Nucleus accumbens (tissue), 56 donors: ENCODE measurements at regions not wholly inside any gene's neighbourhood (a gene's known extent, or its start where the extent isn't known, plus 50 kb on each side); places are given as distances from the start of the nearest gene placed in this dataset.
A peak's percentile ranks its signal among the peaks of the same experiment; 100 is the strongest.

Experiments used
- DNase-seq, 56 donors: peaks; one replicate each; lab custom pipeline; 2025; lab: John Stamatoyannopoulos, UW

GRCh38 chr2:167900435-167901114 is 346.8 kb downstream of the STK39 start:
- no peak for DNase-seq

- DNase-seq: no peak
Measured at GRCh38 chr2:167898340-167898739, 349.1 kb downstream of the STK39 start.

GRCh38 chr2:167891841-167892240 is 355.6 kb downstream of the STK39 start:
- peak in 1 of 56 donors; percentile 1 for DNase-seq

GRCh38 chr2:167890739-167891138 is 356.7 kb downstream of the STK39 start:
- no peak for DNase-seq

- DNase-seq: no peak
Measured at GRCh38 chr2:167880415-167880814, 367.0 kb downstream of the STK39 start.

GRCh38 chr2:167875529-167875928 is 371.9 kb downstream of the STK39 start:
- DNase-seq: no peak

GRCh38 chr2:167874812-167875211 is 372.6 kb downstream of the STK39 start:
- DNase-seq: no peak

- no peak for DNase-seq
Measured at GRCh38 chr2:167871286-167871685, 376.1 kb downstream of the STK39 start.

GRCh38 chr2:167869200-167869599 is 378.2 kb downstream of the STK39 start:
- no peak for DNase-seq

- DNase-seq: no peak
Measured at GRCh38 chr2:167863377-167863776, 384.0 kb downstream of the STK39 start.

- DNase-seq: no peak
Measured at GRCh38 chr2:167862782-167863181, 384.6 kb downstream of the STK39 start.

GRCh38 chr2:167862296-167862695 is 385.1 kb downstream of the STK39 start:
- no peak for DNase-seq

GRCh38 chr2:167861574-167862193 is 385.7 kb downstream of the STK39 start:
- DNase-seq: no peak

GRCh38 chr2:167860082-167860481 is 387.3 kb downstream of the STK39 start:
- DNase-seq: no peak

GRCh38 chr2:167859676-167860075 is 387.7 kb downstream of the STK39 start:
- DNase-seq: no peak

- no peak for DNase-seq
Measured at GRCh38 chr2:167858086-167858485, 389.3 kb downstream of the STK39 start.

GRCh38 chr2:167857416-167857815 is 390.0 kb downstream of the STK39 start:
- DNase-seq: peak in 4 of 56 donors; percentile 1 to 7 (median 4)

- no peak for DNase-seq
Measured at GRCh38 chr2:167856190-167856589, 391.2 kb downstream of the STK39 start.

- no peak for DNase-seq
Measured at GRCh38 chr2:167855211-167855610, 392.2 kb downstream of the STK39 start.

- DNase-seq: no peak
Measured at GRCh38 chr2:167853717-167854116, 393.7 kb downstream of the STK39 start.

- no peak for DNase-seq
Measured at GRCh38 chr2:167851876-167852275, 395.5 kb downstream of the STK39 start.

GRCh38 chr2:167851323-167851860 is 396.0 kb downstream of the STK39 start:
- DNase-seq: no peak
